ENCODE measurements at regions not wholly inside any gene's neighbourhood (a gene's known extent, or its start where the extent isn't known, plus 50 kb on each side); places are given as distances from the start of the nearest gene placed in this dataset.

GRCh38 chr16:63933841-63934240 is 1188.0 kb downstream of the CDH11 start:
- no peak for TF ChIP-seq CTCF (IDR thresholded peaks at IDR 0.05)
- no peak for TF ChIP-seq POLR2A (IDR thresholded peaks at IDR 0.05)
